H9 (cell line): ENCODE measurements at regions not wholly inside any gene's neighbourhood (a gene's known extent, or its start where the extent isn't known, plus 50 kb on each side); places are given as distances from the start of the nearest gene placed in this dataset.

Source experiments
- DNase-seq: peaks from one replicate; pipeline ENCODE4 v3.0.0-alpha.2; 2017
- H2AFZ ChIP-seq: one replicate; pipeline ENCODE4 v1.6.1; 2013; ENCODE audit warnings: mild to moderate bottlenecking, low read length, control low read depth, moderate library complexity
- H2AK5ac ChIP-seq: 2 replicates; pipeline ENCODE4 v1.6.1; 2013; ENCODE audit warnings: low read length, control low read depth, mixed read lengths; ENCODE audit not compliant: insufficient read length
- H2BK120ac ChIP-seq: one replicate; pipeline ENCODE4 v1.6.1; 2013; ENCODE audit warnings: low read depth, mild to moderate bottlenecking, low read length, control low read depth, inconsistent platforms; ENCODE audit not compliant: poor library complexity, severe bottlenecking
- H2BK12ac ChIP-seq: 2 replicates; pipeline ENCODE4 v1.6.1; 2013; ENCODE audit warnings: low read length, control low read depth, mixed read lengths, low read depth; ENCODE audit not compliant: insufficient read length
- H2BK15ac ChIP-seq: 2 replicates; pipeline ENCODE4 v1.6.1; 2013; ENCODE audit warnings: low read depth, low read length, control low read depth
- H2BK20ac ChIP-seq: one replicate; pipeline ENCODE4 v1.6.1; 2013; ENCODE audit warnings: low read depth, mild to moderate bottlenecking, low read length, control low read depth, inconsistent platforms; ENCODE audit not compliant: poor library complexity, severe bottlenecking
- H2BK5ac ChIP-seq: 2 replicates; pipeline ENCODE4 v1.6.1; 2013; ENCODE audit warnings: low read length, control low read depth, mixed read lengths; ENCODE audit not compliant: insufficient read length
- H3K14ac ChIP-seq: 2 replicates; pipeline ENCODE4 v1.6.1; 2013; ENCODE audit warnings: low read length, control low read depth; ENCODE audit not compliant: insufficient read depth
- H3K18ac ChIP-seq: 2 replicates; pipeline ENCODE4 v1.6.1; 2013; ENCODE audit warnings: low read depth, mild to moderate bottlenecking, mixed read lengths, low read length, control low read depth; ENCODE audit not compliant: insufficient read length
- H3K23ac ChIP-seq: 2 replicates; pipeline ENCODE4 v1.6.1; 2013; ENCODE audit warnings: low read length, control low read depth, mixed read lengths, low read depth; ENCODE audit not compliant: insufficient read length
- H3K23me2 ChIP-seq: 2 replicates; pipeline ENCODE4 v1.6.1; 2013; ENCODE audit warnings: low read depth, mild to moderate bottlenecking, mixed read lengths, low read length, control low read depth; ENCODE audit not compliant: insufficient read length, poor library complexity, severe bottlenecking
- H3K27ac ChIP-seq: 2 replicates; pipeline ENCODE4 v1.5.1; 2013; ENCODE audit warnings: low read length, control low read depth, mixed read lengths, low read depth; ENCODE audit not compliant: insufficient read length
- H3K27me3 ChIP-seq: 2 replicates; pipeline ENCODE4 v1.6.1; 2013; ENCODE audit warnings: low read length, control low read depth, inconsistent platforms; ENCODE audit not compliant: insufficient read depth
- H3K4ac ChIP-seq: 2 replicates; pipeline ENCODE4 v1.6.1; 2013; ENCODE audit warnings: low read depth, mild to moderate bottlenecking, control low read depth, inconsistent platforms, low read length, moderate library complexity
- H3K4me1 ChIP-seq: 2 replicates; pipeline ENCODE4 v1.6.1; 2013; ENCODE audit warnings: low read length, control low read depth, inconsistent platforms; ENCODE audit not compliant: insufficient read depth
- H3K4me2 ChIP-seq: 2 replicates; pipeline ENCODE4 v1.6.1; 2013; ENCODE audit warnings: low read length, control low read depth, mixed read lengths; ENCODE audit not compliant: insufficient read length, insufficient read depth
- H3K56ac ChIP-seq: 2 replicates; pipeline ENCODE4 v1.6.1; 2013; ENCODE audit warnings: low read depth, mild to moderate bottlenecking, mixed read lengths, low read length, control low read depth; ENCODE audit not compliant: insufficient read length
- H3K79me1 ChIP-seq: 2 replicates; pipeline ENCODE4 v1.6.1; 2013; ENCODE audit warnings: low read depth, mild to moderate bottlenecking, moderate library complexity, low read length, control low read depth, inconsistent platforms; ENCODE audit not compliant: insufficient read depth, poor library complexity, severe bottlenecking
- H3K79me2 ChIP-seq: 2 replicates; pipeline ENCODE4 v1.6.1; 2013; ENCODE audit warnings: low read length, control low read depth, inconsistent platforms; ENCODE audit not compliant: insufficient read depth
- H3K9ac ChIP-seq: 2 replicates; pipeline ENCODE4 v1.6.1; 2013; ENCODE audit warnings: low read length, control low read depth, mixed read lengths; ENCODE audit not compliant: insufficient read length; ENCODE audit errors: extremely low read depth
- H3K9me3 ChIP-seq: one replicate; pipeline ENCODE4 v1.6.1; 2013; ENCODE audit warnings: low read depth, low read length, inconsistent platforms; ENCODE audit not compliant: control insufficient read depth
- H3T11ph ChIP-seq: one replicate; pipeline ENCODE4 v1.6.1; 2013; ENCODE audit warnings: mild to moderate bottlenecking, low read length, control low read depth, inconsistent platforms
- H4K20me1 ChIP-seq: one replicate; pipeline ENCODE4 v1.6.1; 2013; ENCODE audit not compliant: control insufficient read depth, insufficient read length, insufficient read depth
- H4K5ac ChIP-seq: 2 replicates; pipeline ENCODE4 v1.6.1; 2013; ENCODE audit warnings: low read depth, mild to moderate bottlenecking, mixed read lengths, low read length, control low read depth; ENCODE audit not compliant: insufficient read length
- H4K8ac ChIP-seq: replicated peaks from 2 replicates; pipeline ENCODE4 v1.6.1; 2013; ENCODE audit warnings: low read length, control low read depth, mixed read lengths, low read depth; ENCODE audit not compliant: insufficient read length
- H4K91ac ChIP-seq: 2 replicates; pipeline ENCODE4 v1.6.1; 2013; ENCODE audit warnings: low read depth, mild to moderate bottlenecking, moderate library complexity, mixed read lengths, low read length, control low read depth; ENCODE audit not compliant: insufficient read length
- H3K27ac Mint-ChIP-seq, 3 experiments: 2 replicates in 2 of 3; 3 replicates in 1 of 3; pipeline ENCODE4 v1.8.0; 2020 to 2021; ENCODE audit warnings: mixed read lengths in 3 of 3, mild to moderate bottlenecking in 1 of 3, moderate library complexity in 1 of 3
- H3K27me3 Mint-ChIP-seq: 2 replicates; pipeline ENCODE4 v1.8.0; 2021; ENCODE audit warnings: low read depth, mild to moderate bottlenecking, moderate library complexity, mixed read lengths
- H3K36me3 Mint-ChIP-seq, 3 experiments: 2 replicates in 2 of 3; 3 replicates in 1 of 3; pipeline ENCODE4 v1.8.0; 2020 to 2021; ENCODE audit warnings: low read depth in 3 of 3, mixed read lengths in 3 of 3; ENCODE audit not compliant: insufficient read depth in 1 of 3
- H3K4me1 Mint-ChIP-seq, 2 experiments: 2 replicates each; pipeline ENCODE4 v1.8.0; 2020; ENCODE audit warnings: mixed read lengths in 2 of 2
- H3K4me3 Mint-ChIP-seq, 2 experiments: 2 replicates in 1 of 2; 3 replicates in 1 of 2; pipeline ENCODE4 v1.8.0; 2020 to 2021; ENCODE audit warnings: mild to moderate bottlenecking in 2 of 2, mixed read lengths in 2 of 2, moderate library complexity in 1 of 2
- H3K9me3 Mint-ChIP-seq, 2 experiments: 2 replicates in 1 of 2; 3 replicates in 1 of 2; pipeline ENCODE4 v1.8.0; 2020; ENCODE audit warnings: mild to moderate bottlenecking in 2 of 2, mixed read lengths in 2 of 2, moderate library complexity in 1 of 2
- TF ChIP-seq, protein P1 (sequence below): fragments of 200-600 bp; sonication (generic); conservative IDR thresholded peaks from 3 replicates; pipeline ENCODE4 v1.8.0; 2021; ENCODE audit warnings: antibody characterized with exemption, mild to moderate bottlenecking

DNA sequence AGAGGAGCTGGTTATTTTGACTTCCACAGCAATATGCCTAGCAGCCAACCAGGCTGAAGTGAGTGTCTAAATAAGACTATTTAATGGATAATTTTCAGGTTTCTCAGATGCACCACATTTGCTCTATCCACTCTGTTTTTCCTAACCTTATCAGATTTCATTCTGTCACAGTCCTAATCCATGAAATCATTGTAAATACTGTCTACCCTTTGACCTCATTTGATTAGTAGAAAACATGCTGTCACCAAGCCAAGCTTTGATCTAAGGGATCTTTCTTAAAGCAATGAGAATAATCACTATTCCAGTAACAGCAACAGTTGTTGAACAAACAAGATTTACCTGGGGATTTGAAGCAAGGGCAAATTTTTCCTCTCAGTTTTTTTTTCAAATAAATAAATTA is 595.6 kb downstream of the LTN1 start:
- H2AFZ ChIP-seq = no peak overlapping the region
- H3K23me2 ChIP-seq = no peaks in the 10 kb centered on the region
- no peaks in the 10 kb centered on the region for H3K79me1 ChIP-seq
- peaks cover 16% of the 10 kb centered on the region for H3K9me3 ChIP-seq
- no peaks in the 10 kb centered on the region for H3K4me1 ChIP-seq
- no peak overlapping the region for H4K91ac ChIP-seq
- no peak overlapping the region for H3K9ac ChIP-seq
- H3K79me2 ChIP-seq = no peaks in the 10 kb centered on the region
- H3K36me3 Mint-ChIP-seq = peaks cover 9 to 27% (median 14%) of the 10 kb centered on the region in 3 experiments
- DNase-seq = no peak
- H3K4me1 Mint-ChIP-seq = no peaks in the 10 kb centered on the region
- no peak overlapping the region for H3K18ac ChIP-seq
- no peak overlapping the region for H3K4me2 ChIP-seq
- H3K27ac ChIP-seq = no peak overlapping the region
- H3K4ac ChIP-seq = no peak overlapping the region
- no peak overlapping the region for H2BK5ac ChIP-seq
- no peak overlapping the region for H2AK5ac ChIP-seq
- no peak overlapping the region for H4K5ac ChIP-seq
- H3K27me3 ChIP-seq = no peaks in the 10 kb centered on the region
- H3K27me3 Mint-ChIP-seq = no peaks in the 10 kb centered on the region; the same call in 1 of the 2 replicates
- no peak overlapping the region for H3K56ac ChIP-seq
- H3T11ph ChIP-seq = no peak overlapping the region
- H4K20me1 ChIP-seq = no peaks in the 10 kb centered on the region
- TF ChIP-seq, protein P1, sequence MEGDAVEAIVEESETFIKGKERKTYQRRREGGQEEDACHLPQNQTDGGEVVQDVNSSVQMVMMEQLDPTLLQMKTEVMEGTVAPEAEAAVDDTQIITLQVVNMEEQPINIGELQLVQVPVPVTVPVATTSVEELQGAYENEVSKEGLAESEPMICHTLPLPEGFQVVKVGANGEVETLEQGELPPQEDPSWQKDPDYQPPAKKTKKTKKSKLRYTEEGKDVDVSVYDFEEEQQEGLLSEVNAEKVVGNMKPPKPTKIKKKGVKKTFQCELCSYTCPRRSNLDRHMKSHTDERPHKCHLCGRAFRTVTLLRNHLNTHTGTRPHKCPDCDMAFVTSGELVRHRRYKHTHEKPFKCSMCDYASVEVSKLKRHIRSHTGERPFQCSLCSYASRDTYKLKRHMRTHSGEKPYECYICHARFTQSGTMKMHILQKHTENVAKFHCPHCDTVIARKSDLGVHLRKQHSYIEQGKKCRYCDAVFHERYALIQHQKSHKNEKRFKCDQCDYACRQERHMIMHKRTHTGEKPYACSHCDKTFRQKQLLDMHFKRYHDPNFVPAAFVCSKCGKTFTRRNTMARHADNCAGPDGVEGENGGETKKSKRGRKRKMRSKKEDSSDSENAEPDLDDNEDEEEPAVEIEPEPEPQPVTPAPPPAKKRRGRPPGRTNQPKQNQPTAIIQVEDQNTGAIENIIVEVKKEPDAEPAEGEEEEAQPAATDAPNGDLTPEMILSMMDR = no peak
- H3K27ac Mint-ChIP-seq = no peak overlapping the region
- peaks cover 25 to 26% of the 10 kb centered on the region in 2 experiments for H3K9me3 Mint-ChIP-seq
- no peak overlapping the region for H3K4me3 Mint-ChIP-seq
- H2BK12ac ChIP-seq = no peak overlapping the region
- no peak overlapping the region for H3K14ac ChIP-seq
- H3K23ac ChIP-seq = no peak overlapping the region
- H2BK15ac ChIP-seq = no peak overlapping the region
- no peak overlapping the region for H2BK20ac ChIP-seq
- no peak overlapping the region for H2BK120ac ChIP-seq
- H4K8ac ChIP-seq = no peak overlapping the region
